ENCODE measurements at regions not wholly inside any gene's neighbourhood (a gene's known extent, or its start where the extent isn't known, plus 50 kb on each side); places are given as distances from the start of the nearest gene placed in this dataset.

DNA sequence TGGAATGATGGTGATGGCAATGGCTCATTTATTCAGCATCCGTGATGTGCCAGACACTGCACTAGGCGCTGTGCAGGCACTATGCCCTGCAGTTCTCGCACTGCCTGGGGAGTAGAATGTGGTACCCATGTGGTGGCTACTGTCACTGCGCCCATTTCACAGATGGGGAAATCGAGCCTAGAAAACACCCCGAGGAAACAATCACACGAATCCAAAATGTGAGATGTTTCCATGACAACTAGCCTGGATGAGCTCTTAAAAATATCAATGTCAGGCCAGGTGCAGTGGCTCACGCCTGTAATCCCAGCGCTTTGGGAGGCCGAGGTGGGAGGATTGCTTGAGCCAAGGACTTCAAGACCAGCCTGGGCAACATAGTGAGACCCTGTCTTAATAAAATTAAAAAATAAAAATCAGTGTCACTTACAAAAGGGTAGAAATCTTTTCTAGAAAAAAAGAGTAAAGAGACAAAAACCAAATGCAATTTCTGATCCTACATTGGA, 57.9 kb upstream of the TNRC6A start (continued):
- TF ChIP-seq, protein P1, sequence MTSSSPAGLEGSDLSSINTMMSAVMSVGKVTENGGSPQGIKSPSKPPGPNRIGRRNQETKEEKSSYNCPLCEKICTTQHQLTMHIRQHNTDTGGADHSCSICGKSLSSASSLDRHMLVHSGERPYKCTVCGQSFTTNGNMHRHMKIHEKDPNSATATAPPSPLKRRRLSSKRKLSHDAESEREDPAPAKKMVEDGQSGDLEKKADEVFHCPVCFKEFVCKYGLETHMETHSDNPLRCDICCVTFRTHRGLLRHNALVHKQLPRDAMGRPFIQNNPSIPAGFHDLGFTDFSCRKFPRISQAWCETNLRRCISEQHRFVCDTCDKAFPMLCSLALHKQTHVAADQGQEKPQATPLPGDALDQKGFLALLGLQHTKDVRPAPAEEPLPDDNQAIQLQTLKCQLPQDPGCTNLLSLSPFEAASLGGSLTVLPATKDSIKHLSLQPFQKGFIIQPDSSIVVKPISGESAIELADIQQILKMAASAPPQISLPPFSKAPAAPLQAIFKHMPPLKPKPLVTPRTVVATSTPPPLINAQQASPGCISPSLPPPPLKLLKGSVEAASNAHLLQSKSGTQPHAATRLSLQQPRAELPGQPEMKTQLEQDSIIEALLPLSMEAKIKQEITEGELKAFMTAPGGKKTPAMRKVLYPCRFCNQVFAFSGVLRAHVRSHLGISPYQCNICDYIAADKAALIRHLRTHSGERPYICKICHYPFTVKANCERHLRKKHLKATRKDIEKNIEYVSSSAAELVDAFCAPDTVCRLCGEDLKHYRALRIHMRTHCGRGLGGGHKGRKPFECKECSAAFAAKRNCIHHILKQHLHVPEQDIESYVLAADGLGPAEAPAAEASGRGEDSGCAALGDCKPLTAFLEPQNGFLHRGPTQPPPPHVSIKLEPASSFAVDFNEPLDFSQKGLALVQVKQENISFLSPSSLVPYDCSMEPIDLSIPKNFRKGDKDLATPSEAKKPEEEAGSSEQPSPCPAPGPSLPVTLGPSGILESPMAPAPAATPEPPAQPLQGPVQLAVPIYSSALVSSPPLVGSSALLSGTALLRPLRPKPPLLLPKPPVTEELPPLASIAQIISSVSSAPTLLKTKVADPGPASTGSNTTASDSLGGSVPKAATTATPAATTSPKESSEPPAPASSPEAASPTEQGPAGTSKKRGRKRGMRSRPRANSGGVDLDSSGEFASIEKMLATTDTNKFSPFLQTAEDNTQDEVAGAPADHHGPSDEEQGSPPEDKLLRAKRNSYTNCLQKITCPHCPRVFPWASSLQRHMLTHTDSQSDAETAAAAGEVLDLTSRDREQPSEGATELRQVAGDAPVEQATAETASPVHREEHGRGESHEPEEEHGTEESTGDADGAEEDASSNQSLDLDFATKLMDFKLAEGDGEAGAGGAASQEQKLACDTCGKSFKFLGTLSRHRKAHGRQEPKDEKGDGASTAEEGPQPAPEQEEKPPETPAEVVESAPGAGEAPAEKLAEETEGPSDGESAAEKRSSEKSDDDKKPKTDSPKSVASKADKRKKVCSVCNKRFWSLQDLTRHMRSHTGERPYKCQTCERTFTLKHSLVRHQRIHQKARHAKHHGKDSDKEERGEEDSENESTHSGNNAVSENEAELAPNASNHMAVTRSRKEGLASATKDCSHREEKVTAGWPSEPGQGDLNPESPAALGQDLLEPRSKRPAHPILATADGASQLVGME (CRISPR knock-in tag; IDR thresholded peaks at IDR 0.05), result no peak
- TF ChIP-seq RBM25 (IDR thresholded peaks at IDR 0.05; ENCODE audit: low read depth, low read length, severe bottlenecking), result peak; percentile 71
- TF ChIP-seq ZNF124 (CRISPR knock-in tag; IDR thresholded peaks at IDR 0.05), result no peak
- TF ChIP-seq, protein P2, sequence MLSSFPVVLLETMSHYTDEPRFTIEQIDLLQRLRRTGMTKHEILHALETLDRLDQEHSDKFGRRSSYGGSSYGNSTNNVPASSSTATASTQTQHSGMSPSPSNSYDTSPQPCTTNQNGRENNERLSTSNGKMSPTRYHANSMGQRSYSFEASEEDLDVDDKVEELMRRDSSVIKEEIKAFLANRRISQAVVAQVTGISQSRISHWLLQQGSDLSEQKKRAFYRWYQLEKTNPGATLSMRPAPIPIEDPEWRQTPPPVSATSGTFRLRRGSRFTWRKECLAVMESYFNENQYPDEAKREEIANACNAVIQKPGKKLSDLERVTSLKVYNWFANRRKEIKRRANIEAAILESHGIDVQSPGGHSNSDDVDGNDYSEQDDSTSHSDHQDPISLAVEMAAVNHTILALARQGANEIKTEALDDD (IDR thresholded peaks at IDR 0.05), result no peak
- no peak for TF ChIP-seq C11orf30 (IDR thresholded peaks at IDR 0.05; ENCODE audit: low read depth)
- TF ChIP-seq NFATC3 (IDR thresholded peaks at IDR 0.05), result no peak
- TF ChIP-seq SMARCC2 (IDR thresholded peaks at IDR 0.05; ENCODE audit: low read depth), result no peak
- TF ChIP-seq, protein P3, sequence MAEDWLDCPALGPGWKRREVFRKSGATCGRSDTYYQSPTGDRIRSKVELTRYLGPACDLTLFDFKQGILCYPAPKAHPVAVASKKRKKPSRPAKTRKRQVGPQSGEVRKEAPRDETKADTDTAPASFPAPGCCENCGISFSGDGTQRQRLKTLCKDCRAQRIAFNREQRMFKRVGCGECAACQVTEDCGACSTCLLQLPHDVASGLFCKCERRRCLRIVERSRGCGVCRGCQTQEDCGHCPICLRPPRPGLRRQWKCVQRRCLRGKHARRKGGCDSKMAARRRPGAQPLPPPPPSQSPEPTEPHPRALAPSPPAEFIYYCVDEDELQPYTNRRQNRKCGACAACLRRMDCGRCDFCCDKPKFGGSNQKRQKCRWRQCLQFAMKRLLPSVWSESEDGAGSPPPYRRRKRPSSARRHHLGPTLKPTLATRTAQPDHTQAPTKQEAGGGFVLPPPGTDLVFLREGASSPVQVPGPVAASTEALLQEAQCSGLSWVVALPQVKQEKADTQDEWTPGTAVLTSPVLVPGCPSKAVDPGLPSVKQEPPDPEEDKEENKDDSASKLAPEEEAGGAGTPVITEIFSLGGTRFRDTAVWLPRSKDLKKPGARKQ (CRISPR knock-in tag; IDR thresholded peaks at IDR 0.05), result no peak
- TF ChIP-seq MTA3 (IDR thresholded peaks at IDR 0.05; ENCODE audit: borderline replicate concordance), result no peak
- TF ChIP-seq RFX1 (IDR thresholded peaks at IDR 0.05), result peak; percentile 67
- no peak for TF ChIP-seq NFYB (IDR thresholded peaks at IDR 0.05; ENCODE audit: extremely low read depth, insufficient read length)
- TF ChIP-seq, protein P4, sequence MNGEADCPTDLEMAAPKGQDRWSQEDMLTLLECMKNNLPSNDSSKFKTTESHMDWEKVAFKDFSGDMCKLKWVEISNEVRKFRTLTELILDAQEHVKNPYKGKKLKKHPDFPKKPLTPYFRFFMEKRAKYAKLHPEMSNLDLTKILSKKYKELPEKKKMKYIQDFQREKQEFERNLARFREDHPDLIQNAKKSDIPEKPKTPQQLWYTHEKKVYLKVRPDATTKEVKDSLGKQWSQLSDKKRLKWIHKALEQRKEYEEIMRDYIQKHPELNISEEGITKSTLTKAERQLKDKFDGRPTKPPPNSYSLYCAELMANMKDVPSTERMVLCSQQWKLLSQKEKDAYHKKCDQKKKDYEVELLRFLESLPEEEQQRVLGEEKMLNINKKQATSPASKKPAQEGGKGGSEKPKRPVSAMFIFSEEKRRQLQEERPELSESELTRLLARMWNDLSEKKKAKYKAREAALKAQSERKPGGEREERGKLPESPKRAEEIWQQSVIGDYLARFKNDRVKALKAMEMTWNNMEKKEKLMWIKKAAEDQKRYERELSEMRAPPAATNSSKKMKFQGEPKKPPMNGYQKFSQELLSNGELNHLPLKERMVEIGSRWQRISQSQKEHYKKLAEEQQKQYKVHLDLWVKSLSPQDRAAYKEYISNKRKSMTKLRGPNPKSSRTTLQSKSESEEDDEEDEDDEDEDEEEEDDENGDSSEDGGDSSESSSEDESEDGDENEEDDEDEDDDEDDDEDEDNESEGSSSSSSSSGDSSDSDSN (IDR thresholded peaks at IDR 0.05; ENCODE audit: borderline replicate concordance in 1 of 2, low read depth in 2 of 2, low read length in 2 of 2), result no peak
- TF ChIP-seq, protein P5, sequence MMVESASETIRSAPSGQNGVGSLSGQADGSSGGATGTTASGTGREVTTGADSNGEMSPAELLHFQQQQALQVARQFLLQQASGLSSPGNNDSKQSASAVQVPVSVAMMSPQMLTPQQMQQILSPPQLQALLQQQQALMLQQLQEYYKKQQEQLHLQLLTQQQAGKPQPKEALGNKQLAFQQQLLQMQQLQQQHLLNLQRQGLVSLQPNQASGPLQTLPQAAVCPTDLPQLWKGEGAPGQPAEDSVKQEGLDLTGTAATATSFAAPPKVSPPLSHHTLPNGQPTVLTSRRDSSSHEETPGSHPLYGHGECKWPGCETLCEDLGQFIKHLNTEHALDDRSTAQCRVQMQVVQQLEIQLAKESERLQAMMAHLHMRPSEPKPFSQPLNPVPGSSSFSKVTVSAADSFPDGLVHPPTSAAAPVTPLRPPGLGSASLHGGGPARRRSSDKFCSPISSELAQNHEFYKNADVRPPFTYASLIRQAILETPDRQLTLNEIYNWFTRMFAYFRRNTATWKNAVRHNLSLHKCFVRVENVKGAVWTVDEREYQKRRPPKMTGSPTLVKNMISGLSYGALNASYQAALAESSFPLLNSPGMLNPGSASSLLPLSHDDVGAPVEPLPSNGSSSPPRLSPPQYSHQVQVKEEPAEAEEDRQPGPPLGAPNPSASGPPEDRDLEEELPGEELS (CRISPR knock-in tag; IDR thresholded peaks at IDR 0.05; ENCODE audit: borderline replicate concordance), result no peak
